H1 (cell line): ENCODE measurements at regions not wholly inside any gene's neighbourhood (a gene's known extent, or its start where the extent isn't known, plus 50 kb on each side); places are given as distances from the start of the nearest gene placed in this dataset.

Experiments used
- BRCA1 ChIP-seq: IDR thresholded peaks from 2 replicates; pipeline ENCODE4 v1.6.1; 2012; ENCODE audit warnings: low read depth, low read length, improper control_type of control experiment
- EZH2 ChIP-seq: fragments of 200-600 bp; sonication (generic); IDR thresholded peaks from 2 replicates; pipeline ENCODE4 v1.7.1; 2012; ENCODE audit warnings: low read depth, mild to moderate bottlenecking, moderate library complexity, low read length, inconsistent platforms; ENCODE audit not compliant: severe bottlenecking
- FOSL1 ChIP-seq: IDR thresholded peaks from 2 replicates; pipeline ENCODE4 v1.6.1; 2011; ENCODE audit warnings: mild to moderate bottlenecking, low read depth, low read length, moderate library complexity; ENCODE audit not compliant: insufficient read depth
- MAFK ChIP-seq: IDR thresholded peaks from 2 replicates; pipeline ENCODE4 v1.6.1; 2012; ENCODE audit warnings: low read depth, mild to moderate bottlenecking, improper control_type of control experiment, low read length
- MAX ChIP-seq: IDR thresholded peaks from 2 replicates; pipeline ENCODE4 v1.6.1; 2012; ENCODE audit warnings: inconsistent platforms
- POLR2A ChIP-seq, 2 experiments: IDR thresholded peaks; 1 replicate in 1 of 2; 2 replicates in 1 of 2; pipeline ENCODE4 v1.6.1; 2011; ENCODE audit warnings: low read depth in 2 of 2, low read length in 2 of 2, mild to moderate bottlenecking in 2 of 2; ENCODE audit errors: control extremely low read depth in 1 of 2
- POLR2AphosphoS5 ChIP-seq: IDR thresholded peaks from 2 replicates; pipeline ENCODE4 v1.6.1; 2011; ENCODE audit warnings: low read depth, low read length
- SP2 ChIP-seq: IDR thresholded peaks from 2 replicates; pipeline ENCODE4 v1.6.1; 2012; ENCODE audit warnings: mild to moderate bottlenecking, low read length, inconsistent platforms
- SUZ12 ChIP-seq: fragments of 200-600 bp; sonication (generic); IDR thresholded peaks from 2 replicates; pipeline ENCODE4 v1.6.1; 2012; ENCODE audit warnings: mild to moderate bottlenecking, inconsistent platforms, low read length, moderate library complexity, mixed read lengths
- USF2 ChIP-seq: IDR thresholded peaks from 2 replicates; pipeline ENCODE4 v1.6.1; 2011; ENCODE audit warnings: low read length, improper control_type of control experiment
- TF ChIP-seq, protein P1 (sequence below), 3 experiments: IDR thresholded peaks; 1 replicate in 2 of 3; 2 replicates in 1 of 3; pipeline versions ENCODE4 v1.5.1 to v1.6.1; 2011; ENCODE audit warnings: low read length in 3 of 3, mild to moderate bottlenecking in 3 of 3, inconsistent platforms in 2 of 3, low read depth in 1 of 3, moderate library complexity in 1 of 3; ENCODE audit not compliant: insufficient read depth in 1 of 3; ENCODE audit errors: control extremely low read depth in 1 of 3

DNA sequence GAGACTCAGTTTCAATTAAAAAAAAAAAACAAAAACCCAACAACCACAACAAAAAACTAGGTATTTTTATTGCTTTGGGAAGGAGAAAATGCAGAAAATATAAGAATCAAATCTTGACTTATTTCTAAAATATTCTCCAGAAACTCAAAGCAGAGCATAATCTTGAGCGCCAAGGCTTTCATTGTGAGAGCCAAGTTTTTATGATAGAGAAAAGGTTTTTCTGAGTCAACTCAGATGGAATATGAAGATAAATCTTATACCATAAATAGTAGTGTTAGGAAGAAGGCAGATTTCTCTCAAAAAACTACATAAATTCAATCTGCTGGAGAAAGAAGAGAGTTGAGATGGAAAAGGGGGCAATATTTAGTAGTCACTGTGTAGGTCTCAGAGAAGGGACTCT lies 121.2 kb upstream of the OSR1 start:
- TF ChIP-seq MAX (no peak), FOSL1 (no peak), POLR2A (IDR thresholded peaks at IDR 0.05; ENCODE audit: control extremely low read depth in 1 of 2, low read depth in 2 of 2, low read length in 2 of 2) (no peak), EZH2 (no peak), BRCA1 (no peak), USF2 (no peak), SP2 (no peak), POLR2AphosphoS5 (no peak), MAFK (no peak), SUZ12 (no peak)
- TF ChIP-seq, protein P1, sequence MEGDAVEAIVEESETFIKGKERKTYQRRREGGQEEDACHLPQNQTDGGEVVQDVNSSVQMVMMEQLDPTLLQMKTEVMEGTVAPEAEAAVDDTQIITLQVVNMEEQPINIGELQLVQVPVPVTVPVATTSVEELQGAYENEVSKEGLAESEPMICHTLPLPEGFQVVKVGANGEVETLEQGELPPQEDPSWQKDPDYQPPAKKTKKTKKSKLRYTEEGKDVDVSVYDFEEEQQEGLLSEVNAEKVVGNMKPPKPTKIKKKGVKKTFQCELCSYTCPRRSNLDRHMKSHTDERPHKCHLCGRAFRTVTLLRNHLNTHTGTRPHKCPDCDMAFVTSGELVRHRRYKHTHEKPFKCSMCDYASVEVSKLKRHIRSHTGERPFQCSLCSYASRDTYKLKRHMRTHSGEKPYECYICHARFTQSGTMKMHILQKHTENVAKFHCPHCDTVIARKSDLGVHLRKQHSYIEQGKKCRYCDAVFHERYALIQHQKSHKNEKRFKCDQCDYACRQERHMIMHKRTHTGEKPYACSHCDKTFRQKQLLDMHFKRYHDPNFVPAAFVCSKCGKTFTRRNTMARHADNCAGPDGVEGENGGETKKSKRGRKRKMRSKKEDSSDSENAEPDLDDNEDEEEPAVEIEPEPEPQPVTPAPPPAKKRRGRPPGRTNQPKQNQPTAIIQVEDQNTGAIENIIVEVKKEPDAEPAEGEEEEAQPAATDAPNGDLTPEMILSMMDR (IDR thresholded peaks at IDR 0.05; ENCODE audit: control extremely low read depth in 1 of 3, insufficient read depth in 1 of 3, low read depth in 1 of 3, low read length in 3 of 3), result no peak
